Tongue (tissue), 1 donor: ENCODE measurements at regions not wholly inside any gene's neighbourhood (a gene's known extent, or its start where the extent isn't known, plus 50 kb on each side); places are given as distances from the start of the nearest gene placed in this dataset.

ENCODE experiments used
- DNase-seq: peaks from one replicate; pipeline ENCODE4 v3.0.0-alpha.2; 2015

DNA sequence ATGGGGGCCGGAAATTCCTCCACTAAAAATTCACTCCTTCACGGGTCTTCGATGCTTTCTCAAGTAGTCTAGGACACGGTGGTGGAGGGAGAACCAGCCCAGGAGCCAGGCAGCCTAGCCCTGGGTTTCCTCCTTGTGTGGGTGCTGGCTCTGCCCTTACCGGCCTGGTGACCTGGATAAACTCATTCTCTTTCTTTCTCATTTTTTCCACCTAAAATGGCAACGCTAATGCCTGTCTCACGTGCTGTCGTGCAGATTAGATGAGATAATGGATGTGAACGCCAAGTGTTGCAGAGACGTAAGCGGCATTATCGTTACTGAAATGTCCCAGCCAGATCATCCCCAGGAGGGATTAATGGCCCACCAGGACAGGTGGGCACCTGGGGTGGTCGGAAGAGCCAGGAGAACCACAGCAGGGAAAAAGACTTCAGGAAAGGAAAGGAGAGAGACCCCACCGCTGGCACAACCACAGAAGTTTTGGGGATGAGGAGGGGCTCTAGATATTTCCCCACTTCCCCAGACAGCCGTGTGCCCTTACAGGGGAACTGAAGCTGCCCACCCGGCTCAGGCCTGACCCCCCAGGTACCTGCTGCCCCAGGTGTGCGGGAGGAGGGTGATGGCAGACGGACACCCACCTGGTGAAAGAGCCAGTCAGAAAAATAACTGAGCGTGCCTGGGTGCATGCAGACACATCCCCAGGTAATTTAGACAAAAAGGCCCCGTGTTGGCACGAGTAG is 100.8 kb upstream of the ASAP2 start:
- DNase-seq: no peak

DNA sequence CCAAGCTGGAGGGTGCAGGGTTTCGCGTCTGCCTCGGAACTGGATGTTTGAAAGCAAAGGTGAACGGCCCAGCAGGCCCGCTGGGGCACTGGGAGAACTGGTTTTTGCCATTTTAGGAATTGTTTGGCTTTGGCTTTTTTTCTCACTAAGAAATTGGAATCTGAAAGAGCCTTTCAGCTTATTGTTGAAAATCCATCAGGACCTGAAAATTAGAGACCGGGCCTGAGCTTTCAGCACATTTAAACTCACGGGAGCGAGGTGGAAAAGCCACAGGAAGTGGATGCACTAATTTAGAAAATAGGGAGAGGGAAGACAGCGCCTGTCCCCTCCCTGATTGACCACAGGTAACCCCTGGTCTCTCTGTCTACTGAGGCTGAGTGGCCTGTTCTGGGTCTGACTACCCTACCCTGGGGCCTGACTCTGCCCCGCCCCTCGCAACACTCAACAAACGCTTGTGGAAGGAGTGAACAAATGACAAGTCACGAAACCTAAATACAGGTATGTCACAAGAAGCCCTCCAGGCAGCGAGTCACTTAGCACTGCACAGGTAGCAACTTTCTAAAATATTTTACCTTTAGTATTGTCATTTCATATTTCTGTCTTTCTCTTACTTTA is 100.3 kb upstream of the MBOAT2 start:
- no peak for DNase-seq

DNA sequence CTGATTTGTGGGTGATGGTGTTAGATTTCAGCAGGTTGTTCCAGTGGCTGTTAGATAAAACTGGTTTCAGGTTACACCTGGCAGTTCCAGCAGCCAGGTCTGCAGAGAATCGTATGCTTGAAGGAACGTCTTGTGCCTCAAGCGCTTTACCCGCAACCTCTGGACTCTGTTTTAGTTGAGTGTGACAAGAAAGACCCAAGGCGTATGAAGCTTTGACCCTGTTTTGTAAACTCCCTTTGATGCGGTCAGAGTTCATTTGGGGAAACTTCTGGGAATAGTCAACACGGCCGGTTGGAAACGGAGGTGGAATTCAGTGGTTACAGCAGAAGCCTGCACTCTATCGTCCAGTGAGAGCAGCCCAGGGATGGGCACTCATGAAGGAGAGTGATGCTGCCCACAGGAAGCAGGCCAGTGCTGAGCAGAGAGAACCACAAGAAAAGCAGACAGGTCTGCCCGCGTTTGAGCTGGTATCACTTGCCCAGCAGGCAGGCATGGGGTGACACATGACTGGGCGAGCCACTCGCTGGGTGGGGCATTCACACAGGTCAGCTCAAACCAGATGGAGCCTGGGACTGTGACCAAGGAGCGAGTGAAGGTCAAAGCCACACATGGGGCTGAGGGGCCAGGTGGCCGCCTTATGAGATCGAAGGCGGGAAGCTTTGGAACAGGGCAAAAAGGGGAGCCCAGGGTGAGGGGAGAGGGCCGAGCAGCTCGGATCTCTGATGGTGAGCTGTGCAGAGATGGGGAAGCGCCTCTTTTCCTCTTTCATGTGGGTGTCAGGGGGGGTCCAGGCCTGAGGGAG is 99.6 kb upstream of the MBOAT2 start:
- peak; percentile 17 for DNase-seq

DNA sequence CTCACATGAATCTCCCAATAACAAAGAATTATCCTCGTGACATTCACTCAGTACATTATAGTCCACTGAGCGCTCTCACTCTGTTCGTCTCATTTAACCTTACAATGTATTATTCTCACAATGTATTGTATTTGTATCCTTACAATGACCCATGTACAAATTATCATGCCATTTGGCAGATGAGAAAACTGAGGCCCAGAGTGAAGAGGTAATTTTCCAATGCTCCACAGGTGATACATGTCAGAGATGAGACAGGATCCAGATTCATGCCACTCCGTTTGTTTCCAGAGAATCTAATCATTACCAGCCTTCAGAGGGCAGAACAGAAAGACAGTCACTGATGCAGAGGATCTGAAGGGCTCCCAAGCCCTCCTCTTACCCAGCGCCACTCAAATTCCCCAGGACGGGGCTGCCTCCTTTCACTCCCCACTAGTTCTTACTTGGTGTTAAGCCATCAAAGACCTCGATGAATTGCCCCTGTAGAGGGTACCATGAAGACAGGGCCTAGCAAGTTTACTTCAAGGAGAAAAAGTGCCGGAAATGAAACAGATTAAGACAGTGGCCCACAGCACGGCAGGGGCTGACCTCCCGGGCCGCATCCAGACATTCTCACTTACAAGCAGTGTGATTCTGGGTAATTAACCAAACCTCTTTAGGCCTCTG is 98.4 kb upstream of the MBOAT2 start:
- no peak for DNase-seq

DNA sequence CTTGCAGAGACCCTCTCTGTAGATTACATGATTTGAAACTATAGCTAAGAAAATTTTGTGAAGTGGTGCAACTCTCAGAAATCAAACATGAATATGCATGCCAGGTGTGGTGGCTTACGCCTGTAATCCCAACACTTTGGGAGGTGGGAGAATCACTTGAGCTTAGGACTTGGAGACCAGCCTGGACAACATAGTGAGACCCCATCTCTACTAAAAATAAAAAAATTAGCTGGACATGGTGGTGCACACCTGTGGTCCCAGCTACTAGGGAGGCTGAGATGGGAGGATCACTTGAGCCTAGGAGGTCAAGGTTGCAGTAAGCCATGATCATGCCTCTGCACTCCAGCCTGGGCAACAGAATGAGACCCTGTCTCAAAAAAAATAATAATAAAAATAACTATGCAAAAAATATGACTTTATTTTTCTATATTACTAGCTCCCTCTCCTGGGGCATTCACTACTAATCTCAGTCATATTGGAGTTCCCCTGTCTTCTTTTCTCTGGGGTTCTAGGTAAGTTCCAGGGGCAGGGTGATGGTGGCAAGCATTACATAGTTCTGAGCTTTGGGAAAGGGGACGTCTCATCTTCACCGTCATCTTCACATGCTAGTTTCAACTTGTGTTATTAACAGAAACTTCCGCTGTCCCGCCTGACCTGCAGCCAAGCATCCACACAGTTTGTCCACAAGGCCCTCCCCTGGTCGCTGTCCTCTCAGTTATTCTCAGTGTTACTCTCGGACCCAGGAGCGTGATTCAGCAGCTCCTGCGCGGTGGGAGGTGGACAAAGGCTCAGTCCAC is 96.8 kb upstream of the MBOAT2 start:
- DNase-seq: no peak

DNA sequence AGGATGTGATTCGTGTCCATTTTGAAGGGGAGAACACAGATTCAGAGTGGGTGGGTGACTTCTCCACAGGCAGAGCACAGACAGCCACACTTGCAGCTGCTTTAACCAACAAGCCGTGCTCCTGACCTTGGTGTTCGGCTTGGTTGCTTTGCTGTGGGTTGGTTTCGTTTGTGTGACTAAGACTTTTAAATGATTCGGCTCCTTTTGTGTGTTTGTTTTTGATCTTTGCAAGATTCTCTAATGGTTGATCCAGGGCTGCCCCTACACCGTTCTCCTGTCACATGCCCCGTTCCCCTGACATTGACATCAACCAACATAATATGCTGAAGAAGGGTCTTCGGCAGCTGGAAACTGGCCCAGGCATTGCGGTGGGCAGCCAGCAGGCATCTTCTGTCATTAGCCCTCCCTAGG is 95.9 kb upstream of the MBOAT2 start:
- no peak for DNase-seq

DNA sequence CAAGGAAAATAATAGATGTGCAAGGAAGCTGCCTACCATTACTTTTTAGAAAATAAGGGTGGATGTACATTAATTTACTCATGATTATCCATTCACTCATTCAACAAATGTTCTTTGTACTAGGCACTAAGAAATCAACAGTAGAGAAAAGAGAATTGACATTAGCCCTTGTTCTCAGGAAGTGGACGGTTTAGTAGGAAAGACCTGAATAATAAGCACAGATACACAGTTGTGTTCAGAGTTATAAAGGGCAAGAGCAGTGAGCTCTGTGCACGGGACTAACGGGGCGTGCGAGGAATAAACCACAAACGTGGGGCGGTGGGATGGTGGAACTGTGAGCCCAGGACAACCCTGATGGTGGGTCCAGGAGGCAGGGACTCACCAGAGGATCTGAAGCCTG is 94.4 kb upstream of the MBOAT2 start:
- no peak for DNase-seq

DNA sequence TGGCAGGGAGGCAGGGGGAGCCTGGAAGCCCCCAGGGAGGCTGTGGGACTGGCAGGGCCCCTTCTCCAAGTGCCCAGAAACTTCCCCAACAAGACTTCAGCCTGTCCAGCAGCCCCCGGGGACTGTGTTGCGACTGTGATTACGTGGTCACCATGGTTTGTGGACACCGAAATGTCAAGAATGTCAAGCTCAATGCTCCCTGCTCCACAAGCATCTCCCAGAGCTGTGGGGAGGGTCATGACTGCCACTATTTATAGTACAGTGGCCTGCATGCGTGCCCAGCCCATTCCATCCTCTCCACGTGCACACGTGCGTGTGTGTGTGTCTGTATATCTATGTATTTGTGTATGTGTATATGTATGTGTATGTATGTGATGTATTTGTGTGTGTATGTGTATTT is 93.8 kb upstream of the MBOAT2 start:
- peak; percentile 18 for DNase-seq

DNA sequence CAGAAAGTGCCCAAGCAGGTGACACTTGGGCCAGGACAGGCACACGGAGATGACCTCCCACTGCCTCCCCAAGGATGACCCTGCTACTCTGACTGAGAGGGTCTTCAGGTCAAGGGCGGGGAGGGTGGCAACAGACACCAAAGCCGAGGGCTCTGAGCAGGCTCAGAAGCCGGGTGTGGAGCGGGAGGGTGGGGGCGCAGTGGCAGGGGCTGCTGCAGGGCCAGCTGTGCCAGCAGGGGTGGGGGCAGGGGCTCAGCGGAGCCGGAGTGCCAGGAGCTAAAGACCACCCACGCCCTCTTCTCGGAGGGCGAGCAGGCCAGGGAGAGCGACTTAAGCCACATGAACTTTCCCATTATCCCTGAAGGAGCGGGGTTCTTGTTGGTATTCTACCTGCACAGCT is 93.3 kb upstream of the MBOAT2 start:
- no peak for DNase-seq

DNA sequence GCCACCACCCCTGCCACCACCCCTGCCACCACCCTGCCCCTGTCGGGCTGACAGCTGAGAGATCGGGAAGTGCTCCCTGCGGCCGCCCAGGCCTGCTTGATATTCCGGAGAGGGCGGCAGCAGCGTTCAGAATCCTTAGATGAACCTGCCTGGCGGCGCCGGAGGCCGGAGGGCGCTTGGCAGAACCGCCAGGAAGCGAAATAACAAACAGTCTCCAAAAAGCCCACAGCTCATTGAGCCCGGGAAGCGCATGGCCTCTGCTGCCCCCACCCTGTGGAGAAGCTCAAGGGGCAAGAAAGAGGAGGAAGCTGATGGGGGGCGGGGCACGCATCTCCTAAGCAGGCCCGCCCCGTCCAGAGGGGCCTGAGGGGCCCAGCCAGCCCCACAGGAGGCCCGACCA is 92.2 kb upstream of the MBOAT2 start:
- DNase-seq: peak; percentile 56

DNA sequence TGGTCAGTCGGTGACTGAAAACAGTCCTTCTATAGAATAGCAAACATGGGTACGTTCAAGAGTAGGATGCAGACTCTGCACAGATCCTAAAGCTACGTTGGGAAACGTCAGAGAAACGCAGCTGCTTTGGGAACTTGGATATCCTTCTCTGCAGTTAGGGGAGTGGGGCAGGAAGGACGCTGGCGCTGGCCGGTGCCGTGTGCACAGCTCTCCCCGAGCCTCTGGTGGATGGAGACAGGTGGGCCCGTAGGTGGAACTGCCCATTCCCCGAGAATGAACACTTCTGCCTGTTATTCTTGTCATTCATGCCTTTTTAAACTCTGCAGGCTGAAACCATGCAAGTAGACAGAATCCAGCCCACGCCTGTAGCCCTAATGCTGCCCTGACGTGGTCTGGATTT is 91.7 kb upstream of the MBOAT2 start:
- no peak for DNase-seq

DNA sequence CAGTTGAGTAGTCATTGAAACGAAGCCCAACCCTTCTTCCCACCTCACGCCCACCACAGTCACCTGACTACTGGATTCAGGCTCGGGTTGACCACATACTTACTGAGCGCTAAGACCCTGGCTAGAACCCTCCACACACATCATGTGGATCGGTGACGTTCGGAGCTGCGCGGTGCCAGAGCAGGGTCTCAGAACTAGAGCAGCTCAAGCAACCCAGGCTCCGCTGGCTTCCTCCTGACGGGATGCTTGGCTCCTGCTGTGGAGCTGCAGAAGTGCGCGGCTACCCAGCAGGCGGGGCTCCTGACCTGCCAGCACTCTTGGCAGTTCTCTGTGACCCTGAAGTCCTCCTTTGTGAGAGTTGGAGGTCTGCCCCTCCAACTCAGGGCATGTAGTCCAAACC is 90.6 kb upstream of the MBOAT2 start:
- no peak for DNase-seq

DNA sequence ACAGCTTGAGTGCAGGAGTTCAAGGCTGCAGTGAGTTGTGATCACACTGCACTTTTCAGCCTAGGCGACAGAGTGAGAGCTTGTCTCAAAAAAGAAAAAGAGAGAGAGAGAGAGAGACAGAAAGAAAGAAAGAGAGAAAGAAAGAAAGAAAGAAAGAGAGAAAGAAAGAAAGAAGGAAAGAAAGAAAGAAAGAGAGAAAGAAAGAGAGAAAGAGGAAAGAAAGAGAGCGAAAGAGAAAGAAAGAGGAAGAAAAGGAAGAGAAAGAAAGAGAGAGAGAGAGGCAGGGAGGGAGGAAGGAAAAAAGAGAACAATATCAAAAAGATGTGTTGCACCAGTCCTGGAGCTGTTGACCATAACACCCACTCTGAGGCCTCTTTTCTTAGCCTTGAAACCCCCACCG is 89.8 kb upstream of the MBOAT2 start:
- DNase-seq: no peak

DNA sequence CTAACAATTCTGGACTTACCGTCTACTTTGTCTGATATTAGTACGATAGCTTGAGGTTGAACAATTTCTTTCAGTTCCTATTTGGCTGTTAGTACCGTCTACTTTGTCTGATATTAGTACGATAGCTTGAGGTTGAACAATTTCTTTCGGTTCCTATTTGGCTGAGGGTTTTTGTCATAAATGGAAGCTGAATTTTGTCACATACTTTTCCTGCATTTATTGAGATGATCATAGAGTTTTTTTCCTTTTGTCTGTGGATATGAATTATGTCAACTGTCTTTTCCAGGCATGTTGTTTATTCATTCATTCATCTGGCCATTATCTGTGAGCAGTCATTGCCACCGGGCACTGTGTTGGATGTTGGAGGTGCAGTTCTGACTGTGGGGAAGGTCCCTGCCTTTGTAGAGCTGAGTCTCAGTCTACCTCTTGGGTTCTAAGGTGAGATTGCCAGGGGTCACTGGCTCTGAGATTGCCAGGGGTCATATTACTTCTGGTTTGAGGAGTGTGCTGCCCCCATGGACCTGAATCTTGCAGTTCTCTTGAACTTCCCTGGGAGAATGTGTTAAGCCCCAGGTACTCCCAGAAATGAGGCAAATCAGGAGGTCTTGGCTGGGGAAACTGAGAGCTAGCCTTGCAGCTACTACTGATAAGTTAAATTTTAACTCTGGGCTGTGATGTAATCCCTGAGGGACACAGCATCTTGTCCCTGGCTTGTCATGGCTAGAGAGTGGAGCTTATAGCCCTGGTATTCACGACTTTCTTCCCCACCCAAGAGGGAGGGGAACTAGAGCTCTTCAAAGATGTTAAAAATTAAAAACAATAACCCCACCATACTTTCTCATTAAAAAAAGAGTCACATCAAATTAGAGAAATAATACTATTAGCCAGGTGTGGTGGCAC is 89.1 kb upstream of the MBOAT2 start:
- DNase-seq: no peak

DNA sequence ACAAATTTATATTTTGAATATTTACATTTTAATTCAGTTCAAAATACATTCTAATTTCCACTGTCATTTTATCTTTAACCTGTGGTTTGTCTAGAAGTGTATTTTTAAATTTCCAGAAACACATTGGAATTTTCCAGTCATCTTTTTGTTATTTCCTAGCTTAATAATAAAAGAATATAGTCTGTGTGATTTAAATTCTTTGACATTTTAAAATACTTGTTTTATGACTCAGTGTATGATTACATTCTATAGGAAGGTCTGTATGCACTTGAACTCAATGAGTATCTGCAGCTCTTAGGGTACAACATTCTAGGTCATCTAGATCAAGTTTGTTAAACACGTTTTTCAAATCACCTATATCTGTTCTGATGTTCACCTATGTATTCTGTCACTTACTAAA is 88.3 kb upstream of the MBOAT2 start:
- no peak for DNase-seq

DNA sequence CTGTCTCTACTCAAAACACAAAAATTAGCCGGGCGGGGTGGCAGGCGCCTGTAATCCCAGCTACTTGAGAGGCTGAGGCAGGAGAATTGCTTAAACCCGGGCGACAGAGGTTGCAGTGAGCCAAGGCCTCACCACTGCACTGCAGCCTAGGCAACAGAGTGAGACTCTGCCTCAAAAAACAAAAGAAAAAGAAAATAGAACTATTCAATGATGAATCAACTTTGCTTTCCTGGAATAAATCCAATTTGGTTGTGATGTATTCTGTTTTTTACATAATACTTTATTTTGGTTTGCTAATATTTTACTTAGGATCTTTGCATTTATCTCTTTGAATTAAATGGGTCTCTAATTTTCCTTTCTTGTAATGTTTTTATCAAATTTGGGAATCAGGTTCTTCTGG is 86.3 kb upstream of the MBOAT2 start:
- DNase-seq: no peak

DNA sequence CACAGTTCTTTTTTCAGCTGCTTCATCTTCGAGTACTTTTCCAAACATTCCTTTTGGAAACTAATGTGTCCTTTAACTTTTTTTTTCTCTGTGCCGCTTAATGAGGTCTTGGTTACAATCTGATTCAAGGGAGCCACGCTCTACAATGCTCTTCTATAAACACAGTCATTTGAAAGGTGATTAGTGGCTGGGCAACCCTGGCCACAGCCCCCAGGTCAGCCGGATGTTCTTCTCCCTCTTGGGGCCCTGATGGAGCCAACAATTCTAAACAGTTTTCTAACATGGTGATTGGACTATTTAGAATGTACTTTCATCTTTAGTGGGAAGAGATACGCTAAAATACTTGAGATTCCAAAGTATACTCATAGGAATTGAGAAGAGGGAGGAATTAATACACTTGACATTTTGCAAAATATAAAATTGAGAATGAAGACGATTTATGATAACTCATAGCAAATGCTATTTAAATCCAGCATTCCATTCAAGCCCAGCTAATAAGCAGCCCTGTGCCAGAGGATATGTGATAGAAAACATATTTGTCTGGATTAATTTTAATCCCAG is 83.7 kb upstream of the MBOAT2 start:
- no peak for DNase-seq

DNA sequence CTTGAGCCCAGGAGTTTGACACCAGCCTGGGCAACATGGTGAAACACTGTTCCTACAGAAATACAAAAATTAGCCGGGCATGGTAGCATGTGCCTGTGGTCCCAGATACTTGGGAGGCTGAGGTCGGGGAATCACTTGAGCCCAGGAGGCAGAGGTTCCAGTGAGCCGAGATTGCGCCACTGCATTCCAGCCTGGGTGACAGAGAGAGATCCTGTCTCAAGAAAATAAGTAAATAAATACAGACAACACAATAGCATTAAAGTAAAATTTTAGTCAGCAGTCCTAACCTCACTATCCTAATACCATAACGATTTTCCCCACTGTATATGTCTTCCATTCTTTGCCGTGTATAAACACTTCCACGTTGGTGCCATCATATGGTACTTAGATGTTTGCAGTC is 83.0 kb upstream of the MBOAT2 start:
- no peak for DNase-seq

DNA sequence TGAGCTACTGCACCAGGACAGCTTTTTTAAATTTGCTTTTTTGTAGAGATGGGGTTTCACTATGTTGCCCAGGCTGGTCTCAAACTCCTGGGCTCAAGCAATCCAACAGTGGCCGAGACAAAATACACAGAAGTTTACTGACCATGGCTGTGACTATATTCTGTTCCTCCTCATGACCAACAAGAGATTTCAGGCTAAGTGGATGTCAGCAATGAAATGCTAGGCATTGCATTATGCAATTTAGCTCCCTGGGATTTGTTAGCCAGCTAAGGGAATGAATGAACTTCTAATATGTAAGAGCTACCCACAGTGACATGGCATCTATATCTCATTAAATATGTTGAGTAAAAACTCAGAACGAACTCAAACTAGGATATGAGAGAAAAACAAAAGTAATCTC is 81.9 kb upstream of the MBOAT2 start:
- DNase-seq: no peak

DNA sequence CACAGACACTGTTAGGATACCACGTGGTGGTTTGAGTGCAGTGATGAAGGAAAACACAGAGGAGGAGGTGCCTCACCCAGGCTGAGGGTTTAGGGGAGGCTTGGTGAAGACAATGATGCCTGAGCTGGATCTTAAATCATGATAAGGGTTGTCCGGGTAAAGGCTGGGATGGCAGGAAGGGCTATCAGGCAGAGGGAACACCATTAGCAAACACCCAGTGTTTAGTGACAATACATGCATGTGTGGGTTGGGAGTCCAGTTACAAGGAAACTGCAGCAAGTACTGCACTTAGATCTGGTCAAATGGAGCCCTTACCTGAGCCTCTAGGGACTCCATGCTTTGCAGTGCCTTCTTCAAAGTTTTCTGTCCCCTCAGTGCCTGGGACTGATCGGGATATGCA is 79.8 kb upstream of the MBOAT2 start:
- DNase-seq: no peak

DNA sequence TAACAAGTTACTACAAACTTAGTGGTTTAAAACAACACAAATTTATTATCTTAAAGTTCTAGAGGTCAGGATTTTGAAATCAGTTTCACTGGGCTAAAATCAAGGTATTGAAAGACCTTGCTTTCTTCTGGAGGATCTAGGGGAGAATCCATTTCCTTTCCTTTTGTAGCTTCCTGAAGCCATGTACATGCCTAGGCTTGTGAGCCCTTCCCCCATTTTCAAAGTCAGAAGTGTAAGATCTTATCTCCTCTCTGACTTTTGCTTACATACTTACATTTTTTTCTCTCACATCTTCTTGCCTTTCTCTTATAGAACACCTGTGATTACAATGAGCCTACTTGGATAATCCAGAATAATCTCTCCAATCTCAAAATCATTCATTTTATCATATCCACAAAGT is 78.7 kb upstream of the MBOAT2 start:
- no peak for DNase-seq
